HT1080 (cell line): ENCODE measurements at regions not wholly inside any gene's neighbourhood (a gene's known extent, or its start where the extent isn't known, plus 50 kb on each side); places are given as distances from the start of the nearest gene placed in this dataset.
A peak's percentile ranks its signal among the peaks of the same experiment; 100 is the strongest.

ENCODE experiments used
- DNase-seq: peaks from one replicate; pipeline ENCODE4 v3.0.0-alpha.2; 2015; ENCODE audit warnings: low read depth

DNA sequence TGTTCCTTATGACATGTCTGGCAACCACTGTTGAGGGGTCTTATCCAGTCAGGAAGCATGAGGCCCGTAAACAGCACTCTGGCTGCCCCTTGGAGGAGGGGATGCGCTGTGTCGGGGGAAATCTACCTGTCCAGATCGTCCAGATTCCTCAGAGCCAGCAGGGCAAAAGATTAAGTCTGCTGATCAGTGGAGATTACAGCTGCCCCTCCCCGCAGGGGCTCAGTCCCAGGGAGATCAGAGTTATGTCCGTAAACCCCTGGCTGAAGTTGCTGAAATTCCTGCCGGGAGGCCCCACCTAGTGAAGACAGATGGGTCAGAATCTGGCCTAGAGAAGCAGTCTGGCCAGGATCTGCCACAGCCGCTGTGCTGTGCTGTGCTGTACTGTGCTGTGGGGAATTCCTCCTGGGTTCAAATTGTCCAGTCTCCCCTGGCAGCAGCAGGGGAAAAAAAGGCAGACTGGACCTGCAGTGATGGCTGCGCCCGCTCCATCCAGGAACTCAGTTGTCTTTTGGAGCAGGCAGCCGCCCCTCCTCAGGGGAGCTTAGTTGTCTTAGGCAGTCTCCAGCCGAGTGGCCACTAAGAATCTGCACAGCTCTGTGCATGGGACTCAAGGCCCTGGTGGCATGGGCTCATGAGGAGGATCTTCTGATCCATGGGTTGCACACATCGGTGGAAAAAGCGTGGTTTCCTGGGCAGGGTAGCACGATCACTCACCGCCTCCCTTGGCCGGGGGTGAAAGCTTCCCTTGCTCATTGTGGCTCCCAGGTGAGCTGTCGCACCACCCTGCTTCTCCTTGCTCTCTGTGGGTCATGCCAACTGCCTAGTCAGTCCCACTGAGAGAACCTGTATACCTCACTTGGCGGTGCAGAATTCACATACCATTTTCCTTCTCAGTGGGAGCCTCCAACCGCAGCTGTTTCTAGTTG, 1368.8 kb upstream of the ADGRB3 start:
- DNase-seq: no peak

DNA sequence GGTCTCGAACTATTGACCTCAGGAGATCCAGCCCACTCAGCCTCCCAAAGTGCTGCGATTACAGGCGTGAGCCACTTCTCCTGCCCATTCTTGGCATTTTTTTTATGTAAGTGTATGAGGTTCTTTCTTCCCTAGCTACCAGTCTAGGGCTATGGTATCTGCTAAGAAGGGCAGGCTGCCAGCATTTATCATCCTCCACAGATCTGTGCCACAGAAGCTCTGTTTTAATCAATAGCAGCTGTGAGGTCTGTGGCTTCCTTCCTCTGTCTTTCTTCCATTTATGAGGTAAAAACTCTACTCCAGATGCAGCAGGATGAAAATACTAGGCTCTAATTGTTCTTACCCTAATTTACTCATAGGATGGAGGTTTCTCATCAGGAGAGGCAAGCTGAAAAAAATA, 1382.4 kb upstream of the ADGRB3 start:
- no peak for DNase-seq

DNA sequence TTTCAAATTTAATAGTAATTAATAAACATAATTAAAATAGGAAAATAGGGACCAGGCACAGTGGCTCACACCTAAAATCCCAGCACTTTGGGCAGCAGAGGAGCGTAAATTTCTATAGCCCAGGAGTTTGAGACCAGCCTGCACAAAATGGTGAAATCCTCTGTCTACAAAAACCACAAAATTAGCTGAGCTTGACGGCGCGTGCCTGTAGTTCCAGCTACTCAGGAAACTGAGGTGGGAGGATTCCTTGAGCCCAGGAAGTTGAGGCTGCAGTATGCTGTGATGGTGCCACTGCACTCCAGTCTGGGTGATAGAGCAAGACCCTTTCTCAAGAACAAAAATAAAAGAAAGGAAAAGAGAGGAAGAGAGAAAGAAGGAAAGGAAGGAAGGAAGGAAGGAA, 1387.0 kb upstream of the ADGRB3 start:
- no peak for DNase-seq

DNA sequence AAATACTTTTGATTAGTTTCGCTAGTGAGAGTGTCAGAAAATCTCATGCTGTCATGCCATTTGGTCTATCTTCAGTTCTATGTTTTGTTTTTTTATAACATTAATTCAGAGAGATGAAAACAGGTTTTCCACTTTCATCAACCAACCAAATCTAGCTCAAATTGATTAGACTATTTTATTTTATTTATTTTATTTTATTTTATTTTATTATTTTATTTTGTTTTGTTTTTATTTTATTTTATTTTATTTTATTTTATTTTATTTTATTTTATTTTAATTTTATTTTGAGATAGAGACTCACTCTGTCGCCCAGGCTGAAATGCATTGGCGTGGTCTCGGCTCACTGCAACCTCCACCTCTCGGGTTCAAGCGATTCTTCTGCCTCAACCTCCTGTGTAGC, 1391.0 kb upstream of the ADGRB3 start:
- no peak for DNase-seq

DNA sequence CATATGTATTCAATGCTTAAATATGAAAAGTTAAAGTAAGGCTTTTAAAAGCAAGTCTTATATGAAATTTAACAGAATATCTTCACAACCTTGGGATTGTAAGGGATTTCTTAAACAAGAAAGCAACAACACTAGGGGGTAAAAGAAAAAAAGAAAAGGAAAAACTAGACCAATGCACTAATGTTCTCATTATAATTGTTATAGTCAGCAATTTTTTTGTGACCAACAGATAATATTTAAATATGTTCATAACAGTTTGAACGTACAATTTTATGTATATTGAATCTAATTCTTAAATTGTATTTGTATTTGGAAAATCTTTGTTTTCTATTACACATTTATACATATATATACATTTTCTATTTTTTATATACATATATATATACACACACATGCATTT, 1397.8 kb upstream of the ADGRB3 start:
- DNase-seq: no peak

DNA sequence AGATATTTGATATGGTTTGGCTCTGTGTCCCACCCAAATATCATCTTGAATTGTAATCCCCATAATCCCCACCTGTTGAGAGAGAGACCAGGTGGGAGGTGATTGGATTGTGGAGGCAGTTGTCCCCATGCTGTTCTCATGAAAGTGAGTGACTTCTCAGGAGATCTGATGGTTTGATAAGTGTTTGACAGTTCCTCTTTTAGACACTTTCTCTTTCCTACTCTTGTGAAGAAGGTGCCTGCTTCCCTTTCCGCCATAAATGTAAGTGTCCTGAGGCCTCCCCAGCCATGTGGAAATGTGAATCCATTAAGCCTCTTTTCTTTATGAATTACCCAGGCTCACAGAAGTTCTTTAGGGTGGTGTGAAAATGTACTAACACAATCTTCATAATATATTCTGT, 1404.0 kb upstream of the ADGRB3 start:
- DNase-seq: no peak

DNA sequence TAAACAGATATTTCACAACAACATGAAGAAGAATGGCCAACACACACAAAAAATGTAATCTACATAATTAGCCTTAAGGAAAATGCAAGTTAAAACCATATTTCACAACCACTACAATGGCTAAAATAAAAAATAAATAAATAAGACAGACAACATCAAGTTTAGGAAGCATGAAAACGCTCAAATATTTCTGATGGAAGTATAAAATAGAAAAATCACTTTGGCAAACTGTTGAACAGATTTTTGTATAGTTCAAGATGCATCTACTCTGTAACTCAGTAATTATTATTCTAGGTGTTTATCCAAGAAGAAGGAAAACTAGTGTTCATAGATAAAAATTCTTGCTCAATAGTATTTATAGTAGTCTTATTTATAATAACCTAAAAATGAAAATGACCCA, 1410.1 kb upstream of the ADGRB3 start:
- DNase-seq: no peak

DNA sequence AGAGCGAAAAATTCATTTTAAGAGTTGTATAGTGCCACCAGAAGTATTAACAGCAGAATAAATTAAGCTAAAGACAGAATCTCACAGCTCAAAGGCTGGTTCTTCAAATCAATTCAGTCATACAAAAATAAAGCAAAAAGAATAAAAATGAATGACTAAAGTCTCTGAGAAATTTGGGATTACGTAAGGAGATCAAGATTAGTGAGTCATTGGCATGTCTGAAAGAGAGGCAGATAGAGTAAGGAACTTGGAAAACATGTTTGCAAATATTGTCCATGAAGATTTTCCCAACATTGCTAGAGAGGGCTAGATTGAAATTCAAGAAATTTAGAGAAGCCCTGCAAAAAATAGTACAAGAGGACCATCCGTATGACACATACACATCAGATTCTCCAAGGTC, 1413.9 kb upstream of the ADGRB3 start:
- DNase-seq: peak; percentile 8

DNA sequence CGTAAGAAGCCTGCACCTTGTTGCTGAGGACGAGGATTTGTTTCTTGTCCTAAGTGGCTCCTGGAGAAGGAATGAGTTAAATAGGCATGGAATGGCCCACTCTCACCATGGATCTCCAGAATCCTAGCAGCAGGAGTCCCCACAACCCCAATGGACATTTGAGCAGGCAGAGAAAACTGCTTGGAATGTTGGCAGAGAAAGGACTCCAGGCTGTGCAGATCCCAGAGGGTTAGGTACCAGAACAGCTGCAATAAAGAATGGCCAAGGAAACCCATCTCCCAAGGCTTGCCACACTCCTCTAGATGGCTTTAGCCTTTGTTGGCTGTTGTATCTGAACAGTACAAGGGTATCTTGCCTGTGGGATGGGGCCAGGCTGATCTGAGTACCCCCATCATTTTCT, 1415.7 kb upstream of the ADGRB3 start:
- no peak for DNase-seq

DNA sequence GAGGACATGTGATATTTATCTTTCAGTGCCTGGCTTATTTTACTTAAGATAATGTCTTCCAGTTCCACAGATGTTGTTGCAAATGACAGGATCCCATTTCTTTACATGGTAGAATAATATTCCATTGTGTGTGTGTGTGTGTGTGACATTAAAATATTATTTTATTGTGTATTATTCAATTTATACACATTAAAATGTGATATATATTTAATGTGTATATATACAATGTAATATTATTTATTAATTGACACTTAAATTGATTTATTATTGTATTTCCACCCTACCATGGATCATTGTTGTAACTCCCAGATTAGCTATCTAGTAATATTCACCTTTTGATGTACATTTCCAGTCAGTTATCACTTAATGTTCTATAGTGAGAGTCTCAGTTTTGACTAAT, 1422.5 kb upstream of the ADGRB3 start:
- no peak for DNase-seq

DNA sequence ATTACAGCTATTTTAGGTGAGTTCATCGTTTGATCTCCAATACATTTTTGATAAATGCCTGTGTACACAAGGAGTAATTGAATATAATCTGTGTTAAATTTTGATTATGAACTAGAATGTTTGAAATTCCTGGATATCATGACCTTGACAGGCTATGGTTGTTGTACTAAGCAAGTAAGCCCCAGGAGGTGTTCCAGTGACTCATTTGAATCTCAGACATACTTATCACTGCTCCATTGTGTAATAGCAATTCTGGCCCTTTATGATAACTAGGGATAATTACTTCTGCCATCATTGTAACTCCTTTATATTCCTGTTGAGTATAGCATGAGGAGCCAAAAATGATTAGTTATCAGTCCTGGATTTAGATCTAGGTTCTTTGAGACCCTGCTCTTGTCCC, 1424.6 kb upstream of the ADGRB3 start:
- no peak for DNase-seq

DNA sequence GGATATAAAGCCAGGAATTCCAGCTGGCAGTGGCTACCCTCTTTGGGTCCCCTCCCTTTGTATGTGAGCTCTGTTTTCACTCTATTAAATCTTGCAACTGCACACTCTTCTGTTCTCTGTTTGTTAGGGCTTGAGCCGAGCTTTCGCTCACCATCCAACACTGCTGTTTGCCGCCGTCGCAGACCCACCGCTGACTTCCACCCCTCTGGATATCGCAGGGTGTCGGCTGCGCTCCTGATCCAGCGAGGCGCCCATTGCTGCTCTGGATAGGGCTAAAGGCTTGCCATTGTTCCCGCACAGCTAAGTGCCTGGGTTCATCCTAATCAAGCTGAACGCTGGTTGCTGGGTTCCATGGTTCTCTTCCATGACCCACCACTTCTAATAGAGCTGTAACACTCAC, 1433.5 kb upstream of the ADGRB3 start:
- DNase-seq: no peak

DNA sequence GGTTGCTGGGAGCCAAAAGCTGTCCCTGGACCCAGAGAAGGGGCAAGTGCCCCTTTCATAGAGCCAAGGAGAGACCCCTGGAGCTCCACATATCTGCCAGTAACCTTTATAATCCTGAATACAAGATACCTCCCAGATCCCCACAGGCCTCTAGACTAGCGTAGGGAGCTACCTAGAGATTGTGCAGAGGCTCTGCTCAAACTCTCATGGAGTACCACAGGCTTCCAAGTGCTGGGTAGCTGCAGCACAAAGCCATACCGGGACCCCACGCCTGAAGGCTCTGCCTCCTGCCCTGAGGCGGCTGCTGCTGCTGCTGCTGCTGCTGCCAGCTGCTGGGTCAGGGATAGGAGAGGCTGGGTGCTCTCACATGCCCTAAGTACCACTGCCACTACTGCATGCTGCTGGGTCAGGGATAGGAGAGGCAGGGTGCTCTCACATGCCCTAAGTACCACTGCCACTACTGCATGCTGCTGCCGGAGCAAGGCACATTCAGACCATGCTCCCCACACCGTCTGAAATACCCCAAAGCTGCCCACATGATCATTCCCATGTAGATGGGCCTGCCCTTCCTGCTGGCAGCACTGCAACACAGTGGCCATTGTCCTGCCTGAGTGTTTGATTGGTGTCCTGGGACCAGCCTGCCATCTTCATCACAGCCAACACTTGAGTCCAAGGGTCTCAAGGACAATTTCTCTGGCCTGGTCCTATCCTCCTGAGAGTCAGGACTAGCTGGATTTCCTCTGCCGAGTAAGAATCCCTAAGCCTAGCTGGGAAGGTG, 1434.3 kb upstream of the ADGRB3 start:
- no peak for DNase-seq

DNA sequence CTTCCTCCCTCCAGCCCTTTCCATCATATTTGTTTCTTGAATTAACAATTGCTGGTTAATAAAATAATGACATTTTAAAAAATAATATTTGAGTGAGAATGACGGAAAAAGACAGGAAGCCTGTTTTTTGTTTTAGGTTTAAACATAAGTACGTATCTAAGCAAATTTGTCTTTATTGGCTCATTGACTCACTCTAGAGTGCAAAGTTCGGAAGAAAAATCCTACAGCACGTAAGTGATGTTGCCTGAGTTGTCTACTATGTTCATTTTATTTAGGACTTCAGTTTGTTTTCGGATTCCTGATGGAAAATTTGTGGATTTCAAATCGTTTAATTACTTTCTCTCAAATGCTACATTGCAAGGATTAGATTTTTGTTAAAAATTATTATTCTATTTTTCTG, 1435.7 kb upstream of the ADGRB3 start:
- DNase-seq: no peak

DNA sequence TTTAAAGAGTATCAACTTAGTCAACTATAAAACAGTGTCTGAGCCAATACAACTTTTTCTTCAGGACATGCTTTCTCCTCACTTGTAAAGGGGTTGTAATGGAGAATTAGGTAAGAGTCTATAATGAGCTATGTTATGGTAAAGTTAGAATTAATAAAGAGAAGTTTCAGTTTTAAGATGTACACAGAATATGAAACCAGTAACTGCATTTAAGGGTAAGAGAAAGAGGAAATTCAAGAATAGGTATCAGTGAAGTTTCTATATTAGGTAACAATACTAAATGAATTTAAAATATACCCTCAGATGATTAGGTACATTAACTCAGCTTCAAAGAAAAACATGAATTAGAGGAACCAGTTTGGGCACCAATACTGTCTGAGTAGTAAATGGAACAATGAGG, 1444.3 kb upstream of the ADGRB3 start:
- DNase-seq: no peak

DNA sequence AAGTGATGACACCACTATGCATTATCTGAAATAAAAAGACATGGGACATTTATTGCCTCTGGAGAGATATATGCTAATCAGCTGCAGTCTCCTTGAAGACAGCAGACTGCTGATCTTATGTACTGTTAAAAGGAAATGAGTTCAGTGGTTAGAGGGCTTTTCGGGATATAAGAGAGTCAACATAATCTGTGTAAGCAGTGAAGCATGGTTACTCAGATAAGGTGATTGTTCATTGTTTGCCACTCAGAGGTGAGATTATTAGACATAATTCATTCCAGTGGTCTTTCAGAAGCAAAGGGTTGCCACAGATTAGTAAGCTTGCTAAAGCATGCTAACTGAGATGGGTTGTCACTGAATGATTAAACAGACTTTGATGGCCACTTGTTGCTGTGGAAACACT, 1450.7 kb upstream of the ADGRB3 start:
- no peak for DNase-seq

DNA sequence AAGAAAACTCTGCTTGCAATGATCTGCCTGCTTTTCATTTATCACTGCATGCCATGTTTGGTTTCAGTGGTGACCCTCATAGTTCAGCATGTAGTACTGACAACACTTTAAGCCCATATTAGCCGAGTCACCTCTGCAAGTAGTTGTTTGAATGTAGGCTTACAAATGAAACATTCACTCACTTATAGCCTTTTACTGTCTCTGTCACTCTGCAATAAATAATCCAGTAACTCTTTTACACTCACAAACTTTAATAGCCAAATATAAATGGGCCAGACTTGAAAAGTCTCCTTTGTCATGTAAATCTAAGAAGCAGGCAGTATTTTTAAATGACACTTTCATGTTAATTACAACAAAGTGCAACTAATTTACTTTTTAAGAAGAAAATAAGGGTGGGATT, 1460.0 kb upstream of the ADGRB3 start:
- DNase-seq: no peak

DNA sequence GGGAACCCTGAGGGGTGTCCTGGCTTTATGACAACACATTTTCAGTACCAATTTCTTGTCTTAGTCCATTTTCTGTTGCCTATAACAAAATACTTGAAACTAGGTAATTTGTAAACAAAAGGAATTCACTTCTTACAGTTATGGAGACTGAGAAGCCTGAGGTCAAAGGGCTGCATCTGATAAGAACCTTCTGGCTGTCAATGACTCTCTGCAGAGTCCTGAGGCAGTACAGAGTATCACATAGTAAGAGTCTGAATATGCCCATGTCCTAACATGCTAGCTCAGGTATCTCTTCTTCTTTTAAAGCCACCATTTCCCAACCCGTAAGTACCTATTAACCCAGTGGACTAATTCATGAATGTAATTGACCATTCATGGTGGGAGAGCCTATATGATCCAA, 1458.6 kb upstream of the EYS start:
- no peak for DNase-seq

DNA sequence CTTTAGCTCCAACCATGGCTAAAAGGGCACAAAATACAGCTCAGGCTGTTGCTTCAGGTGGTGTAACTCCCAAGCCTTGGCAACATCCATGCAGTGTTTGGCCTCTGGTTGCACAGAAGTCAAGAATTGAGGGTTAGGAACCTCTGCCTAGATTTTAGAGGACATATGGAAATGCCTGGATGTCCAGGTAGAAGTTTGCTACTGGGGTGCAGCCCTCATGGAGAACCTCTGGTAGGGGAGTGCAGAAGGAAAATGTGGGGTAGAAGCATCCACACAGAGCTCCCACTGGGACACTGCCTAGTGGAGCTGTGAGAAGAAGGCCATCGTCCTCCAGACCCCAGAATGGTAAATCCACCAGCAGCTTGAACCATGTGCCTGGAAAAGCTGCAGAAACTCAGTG, 1453.8 kb upstream of the EYS start:
- no peak for DNase-seq

DNA sequence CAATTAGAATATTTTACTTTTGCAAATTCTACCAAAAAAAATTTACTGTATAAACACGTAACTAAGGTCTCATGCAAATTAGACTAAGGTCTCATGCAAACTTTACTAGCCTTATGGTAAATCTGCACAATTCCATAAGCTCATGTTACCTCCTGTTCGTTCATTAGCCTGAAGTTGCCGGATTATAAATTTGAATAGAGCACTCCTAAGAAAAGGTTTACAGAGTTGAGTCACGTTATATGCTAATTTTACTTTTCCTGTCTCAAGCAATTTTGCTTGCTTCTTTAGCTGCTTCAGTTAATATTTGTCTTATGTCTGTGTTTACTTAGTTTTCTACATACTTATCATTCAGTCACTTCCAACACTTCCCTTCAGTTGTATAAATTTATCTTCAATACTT, 1434.0 kb upstream of the EYS start:
- no peak for DNase-seq

DNA sequence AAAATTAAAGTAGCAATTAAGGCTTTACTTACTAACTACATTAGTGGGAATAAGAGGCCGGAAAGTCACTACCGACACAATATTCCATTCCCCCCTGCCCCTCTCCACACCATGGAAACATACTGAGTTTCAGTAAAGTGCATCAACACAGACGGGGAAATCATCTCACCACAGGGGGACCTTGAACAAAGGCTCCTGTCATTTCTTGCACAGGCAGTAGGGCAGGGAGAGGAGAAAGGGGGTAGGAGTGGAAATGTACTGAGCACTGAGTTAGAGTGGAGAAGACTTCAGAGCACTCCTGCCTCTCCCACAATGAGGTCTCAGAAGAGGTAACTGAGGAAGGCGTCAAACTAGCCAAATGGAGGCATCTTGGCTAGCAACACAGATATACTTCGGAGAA, 1426.9 kb upstream of the EYS start:
- no peak for DNase-seq

DNA sequence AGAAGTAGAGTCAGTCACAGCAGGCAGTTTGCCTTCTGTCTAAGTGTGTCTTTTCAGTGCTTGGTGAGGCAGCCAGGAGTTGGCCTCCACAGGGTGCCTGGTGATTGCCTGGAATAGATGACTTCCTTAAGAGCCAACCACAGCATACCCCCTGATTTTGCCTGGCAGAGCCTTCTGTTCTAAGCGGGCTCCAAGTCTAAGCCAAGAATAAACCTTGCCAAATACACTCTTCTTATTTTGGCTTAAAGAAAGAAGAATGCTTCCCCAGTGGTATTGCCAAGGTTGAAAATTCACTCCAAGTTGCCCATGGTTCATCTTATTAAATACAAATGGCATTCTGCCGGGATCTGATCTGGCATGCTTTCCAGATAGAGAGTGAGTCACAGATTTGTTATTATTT, 1424.8 kb upstream of the EYS start:
- DNase-seq: no peak

DNA sequence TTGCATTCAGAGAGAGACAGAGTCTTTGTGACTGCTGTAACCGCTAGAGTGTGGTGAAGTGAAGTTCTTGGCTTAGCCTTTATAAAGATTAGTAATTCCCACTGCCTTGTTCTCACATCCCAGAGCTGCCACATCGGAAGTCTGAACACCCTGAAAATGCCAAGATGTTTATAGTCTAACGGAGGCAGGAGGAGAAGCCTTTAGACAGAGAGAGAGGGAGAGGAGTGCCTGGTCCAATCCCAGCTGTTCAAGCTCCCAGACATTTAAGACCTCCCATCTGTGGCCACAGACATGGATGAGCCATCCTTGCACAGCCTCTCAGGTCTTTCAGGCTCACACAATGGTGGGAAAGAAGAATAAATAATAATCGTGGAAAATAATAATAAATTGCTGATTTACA, 1422.8 kb upstream of the EYS start:
- DNase-seq: no peak
